ENCODE measurements at regions not wholly inside any gene's neighbourhood (a gene's known extent, or its start where the extent isn't known, plus 50 kb on each side); places are given as distances from the start of the nearest gene placed in this dataset.
"Not testable (repeated sequence)": the region's sequence is repeated elsewhere in the genome, so short reads cannot be mapped to it uniquely, and the experiment has no call there.

DNA sequence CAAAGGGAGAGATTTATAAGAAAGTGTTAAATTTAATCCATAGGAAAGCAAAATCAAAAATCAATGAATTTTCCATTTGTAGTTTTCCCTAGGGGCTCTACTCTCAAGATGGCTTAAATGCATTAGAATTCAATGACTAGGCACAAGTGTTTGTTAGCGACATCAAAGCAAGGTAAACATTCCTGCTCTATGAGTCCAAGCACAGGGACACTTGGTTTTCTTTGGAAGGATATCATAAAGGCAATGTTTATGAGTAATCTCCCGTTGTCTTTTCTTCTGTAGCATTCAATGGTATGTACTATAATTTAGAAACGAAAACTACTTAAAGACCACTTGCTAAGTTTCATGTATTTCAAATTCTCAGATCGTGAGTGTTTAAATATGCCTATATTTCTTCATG, 54.8 kb upstream of the ZNF717 start:
- not testable (repeated sequence) for DNase-seq (ENCODE audit: extremely low read depth, insufficient read length); H3K27me3 ChIP-seq (replicated peaks; ENCODE audit: control insufficient read depth, insufficient read depth, low read length)

GRCh38 chr3:75850301-75851008, 65.1 kb upstream of the ZNF717 start:
- H3K27me3 ChIP-seq (replicated peaks; ENCODE audit: control insufficient read depth, insufficient read depth, low read length); H3K36me3 ChIP-seq (ENCODE audit: control insufficient read depth, insufficient read depth, low read length); H3K4me3 ChIP-seq (replicated peaks; ENCODE audit: low read depth, low read length); DNase-seq (ENCODE audit: extremely low read depth, insufficient read length): not testable (repeated sequence)

More for the DNA sequence above, 54.8 kb upstream of the ZNF717 start:
- not testable (repeated sequence) for H3K4me3 ChIP-seq (replicated peaks; ENCODE audit: low read depth, low read length); H3K36me3 ChIP-seq (ENCODE audit: control insufficient read depth, insufficient read depth, low read length)

GRCh38 chr3:75863130-75863529, 77.8 kb upstream of the ZNF717 start:
- TF ChIP-seq, protein P1, sequence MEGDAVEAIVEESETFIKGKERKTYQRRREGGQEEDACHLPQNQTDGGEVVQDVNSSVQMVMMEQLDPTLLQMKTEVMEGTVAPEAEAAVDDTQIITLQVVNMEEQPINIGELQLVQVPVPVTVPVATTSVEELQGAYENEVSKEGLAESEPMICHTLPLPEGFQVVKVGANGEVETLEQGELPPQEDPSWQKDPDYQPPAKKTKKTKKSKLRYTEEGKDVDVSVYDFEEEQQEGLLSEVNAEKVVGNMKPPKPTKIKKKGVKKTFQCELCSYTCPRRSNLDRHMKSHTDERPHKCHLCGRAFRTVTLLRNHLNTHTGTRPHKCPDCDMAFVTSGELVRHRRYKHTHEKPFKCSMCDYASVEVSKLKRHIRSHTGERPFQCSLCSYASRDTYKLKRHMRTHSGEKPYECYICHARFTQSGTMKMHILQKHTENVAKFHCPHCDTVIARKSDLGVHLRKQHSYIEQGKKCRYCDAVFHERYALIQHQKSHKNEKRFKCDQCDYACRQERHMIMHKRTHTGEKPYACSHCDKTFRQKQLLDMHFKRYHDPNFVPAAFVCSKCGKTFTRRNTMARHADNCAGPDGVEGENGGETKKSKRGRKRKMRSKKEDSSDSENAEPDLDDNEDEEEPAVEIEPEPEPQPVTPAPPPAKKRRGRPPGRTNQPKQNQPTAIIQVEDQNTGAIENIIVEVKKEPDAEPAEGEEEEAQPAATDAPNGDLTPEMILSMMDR (IDR thresholded peaks at IDR 0.05; ENCODE audit: insufficient read depth, low read length, poor library complexity, severe bottlenecking), result no peak
- no peak for DNase-seq (ENCODE audit: extremely low read depth, insufficient read length)
- Histone ChIP-seq H3K36me3 (ENCODE audit: control insufficient read depth, insufficient read depth, low read length) (no peaks in the 10 kb centered on the region), H3K27me3 (replicated peaks; ENCODE audit: control insufficient read depth, insufficient read depth, low read length) (no peaks in the 10 kb centered on the region), H3K4me3 (replicated peaks; ENCODE audit: low read depth, low read length) (no peak overlapping the region)

DNA sequence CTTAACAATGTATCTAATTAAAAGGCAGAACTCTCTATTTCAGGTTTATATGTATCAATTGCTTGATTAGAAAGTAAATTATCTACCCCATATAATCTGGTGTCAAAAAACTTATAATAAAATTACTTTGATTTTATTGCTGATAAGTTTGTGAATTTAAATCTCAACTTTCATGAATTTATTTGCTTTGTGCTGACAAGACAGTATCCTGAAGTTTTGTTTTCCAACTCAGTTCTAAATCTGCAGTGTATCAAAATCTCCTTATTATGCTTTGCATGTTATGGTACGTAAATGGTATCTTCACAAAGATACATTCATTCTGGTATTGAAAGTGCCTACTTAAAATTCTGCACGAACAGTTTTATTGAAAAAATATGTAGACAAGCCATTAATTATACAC, 78.5 kb upstream of the ZNF717 start:
- DNase-seq (ENCODE audit: extremely low read depth, insufficient read length), result no peak
- no peak overlapping the region for H3K4me3 ChIP-seq (replicated peaks; ENCODE audit: low read depth, low read length)
- no peaks in the 10 kb centered on the region for H3K36me3 ChIP-seq (ENCODE audit: control insufficient read depth, insufficient read depth, low read length)
- TF ChIP-seq, protein P1 (IDR thresholded peaks at IDR 0.05; ENCODE audit: insufficient read depth, low read length, poor library complexity, severe bottlenecking), result no peak
- no peaks in the 10 kb centered on the region for H3K27me3 ChIP-seq (replicated peaks; ENCODE audit: control insufficient read depth, insufficient read depth, low read length)

DNA sequence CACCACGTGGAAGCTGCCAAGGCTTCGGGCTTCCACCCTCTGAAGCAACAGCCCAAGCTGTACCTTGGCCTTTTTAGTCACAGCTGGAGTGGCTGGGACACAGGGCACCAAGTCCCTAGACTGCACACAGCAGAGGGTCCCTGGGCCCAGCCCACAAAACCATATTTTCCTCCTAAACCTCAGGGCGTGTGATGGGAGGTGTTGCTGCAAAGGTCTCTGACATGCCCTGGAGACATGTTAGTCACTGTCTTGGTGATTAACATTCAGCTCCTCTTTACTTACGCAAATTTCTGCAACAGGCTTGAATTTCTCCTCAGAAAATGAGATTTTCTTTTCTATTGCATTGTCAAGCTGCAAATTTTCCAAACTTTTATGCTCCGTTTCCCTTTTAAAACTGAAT, 98.4 kb upstream of the ZNF717 start:
- H3K36me3 ChIP-seq (ENCODE audit: control insufficient read depth, insufficient read depth, low read length); H3K27me3 ChIP-seq (replicated peaks; ENCODE audit: control insufficient read depth, insufficient read depth, low read length); DNase-seq (ENCODE audit: extremely low read depth, insufficient read length); H3K4me3 ChIP-seq (replicated peaks; ENCODE audit: low read depth, low read length): not testable (repeated sequence)

GRCh38 chr3:75886971-75887526, 101.7 kb upstream of the ZNF717 start:
- TF ChIP-seq, protein P1 (IDR thresholded peaks at IDR 0.05; ENCODE audit: insufficient read depth, low read length, poor library complexity, severe bottlenecking), result no peak
- no peak overlapping the region for H3K4me3 ChIP-seq (replicated peaks; ENCODE audit: low read depth, low read length)
- no peaks in the 10 kb centered on the region for H3K27me3 ChIP-seq (replicated peaks; ENCODE audit: control insufficient read depth, insufficient read depth, low read length)
- no peaks in the 10 kb centered on the region for H3K36me3 ChIP-seq (ENCODE audit: control insufficient read depth, insufficient read depth, low read length)
- DNase-seq (ENCODE audit: extremely low read depth, insufficient read length), result no peak

- no peak overlapping the region for H3K4me3 ChIP-seq (replicated peaks; ENCODE audit: low read depth, low read length)
- TF ChIP-seq, protein P1 (IDR thresholded peaks at IDR 0.05; ENCODE audit: insufficient read depth, low read length, poor library complexity, severe bottlenecking), result no peak
- no peak for DNase-seq (ENCODE audit: extremely low read depth, insufficient read length)
- H3K27me3 ChIP-seq (replicated peaks; ENCODE audit: control insufficient read depth, insufficient read depth, low read length), result no peaks in the 10 kb centered on the region
- no peaks in the 10 kb centered on the region for H3K36me3 ChIP-seq (ENCODE audit: control insufficient read depth, insufficient read depth, low read length)
Measured at GRCh38 chr3:75894234-75894633, 108.9 kb upstream of the ZNF717 start.
